Activated CD4-positive, alpha-beta T cell treated with anti-CD3 and anti-CD28 coated beads, Interleukin-2, amount 50 U/mL, for 4 hours (primary cell): ENCODE measurements at regions not wholly inside any gene's neighbourhood (a gene's known extent, or its start where the extent isn't known, plus 50 kb on each side); places are given as distances from the start of the nearest gene placed in this dataset.
A peak's percentile ranks its signal among the peaks of the same experiment; 100 is the strongest.
"Not testable (repeated sequence)": the region's sequence is repeated elsewhere in the genome, so short reads cannot be mapped to it uniquely, and the experiment has no call there.

Source experiments
- DNase-seq, 2 experiments: peaks; one replicate each; pipeline ENCODE4 v3.0.0-alpha.2; 2020

DNA sequence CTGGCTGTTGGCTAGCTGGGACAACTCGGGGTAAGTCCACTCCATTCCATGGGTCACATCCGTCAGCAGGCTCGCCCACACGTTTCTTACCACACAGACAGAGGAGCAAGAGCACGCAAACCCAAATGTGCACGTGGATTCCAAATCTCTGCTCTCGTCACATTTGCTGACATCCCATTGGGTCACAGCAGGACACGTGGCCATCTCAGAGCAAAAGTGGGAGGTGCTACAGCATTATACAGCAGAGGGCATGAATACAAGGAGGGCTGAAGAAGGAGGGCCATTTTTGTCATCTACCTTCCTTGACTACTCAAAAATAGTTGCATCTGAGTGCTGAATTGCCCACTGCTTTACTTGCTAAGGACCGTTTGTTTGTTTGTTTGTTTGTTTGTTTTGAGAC is 84.7 kb downstream of the RBBP6 start:
- DNase-seq, result no peak

DNA sequence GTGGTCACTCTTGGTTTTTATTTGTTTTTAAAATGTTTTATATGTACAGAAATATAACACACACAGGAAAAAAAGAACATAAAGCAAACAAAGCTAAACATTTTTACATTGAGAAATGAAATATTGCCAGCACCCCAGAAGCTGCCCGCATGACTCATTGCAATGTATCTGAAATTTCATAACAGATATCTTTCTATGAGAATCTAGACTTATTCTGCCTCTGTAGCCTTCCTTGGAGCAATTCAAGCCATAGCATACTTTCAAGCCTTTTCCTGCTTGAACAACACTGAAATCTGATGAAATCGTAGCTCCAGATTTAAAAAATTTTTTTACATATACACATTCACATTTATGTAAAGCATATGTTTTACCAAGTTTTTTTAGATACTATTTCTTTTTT is 86.9 kb downstream of the RBBP6 start:
- no peak for DNase-seq

DNA sequence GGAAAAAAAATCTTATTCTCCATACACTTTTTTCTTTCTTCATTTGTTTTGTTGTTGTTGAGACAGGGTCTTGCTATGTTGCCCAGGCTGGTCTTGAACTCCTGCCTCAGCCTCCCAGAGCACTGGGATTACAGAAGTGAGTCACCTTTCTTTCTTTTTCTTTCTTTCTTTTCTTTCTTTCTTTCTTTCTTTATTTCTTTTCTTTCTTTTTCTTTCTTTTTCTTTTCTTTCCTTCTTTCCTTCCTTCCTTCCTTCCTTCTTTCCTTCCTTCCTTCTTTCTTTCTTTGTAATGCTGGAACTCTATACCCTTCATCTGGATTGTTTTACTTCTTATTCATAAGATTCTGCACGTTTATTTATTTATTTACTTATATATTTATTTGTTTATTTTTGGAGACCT is 94.5 kb upstream of the TNRC6A start:
- DNase-seq, result no peak

DNA sequence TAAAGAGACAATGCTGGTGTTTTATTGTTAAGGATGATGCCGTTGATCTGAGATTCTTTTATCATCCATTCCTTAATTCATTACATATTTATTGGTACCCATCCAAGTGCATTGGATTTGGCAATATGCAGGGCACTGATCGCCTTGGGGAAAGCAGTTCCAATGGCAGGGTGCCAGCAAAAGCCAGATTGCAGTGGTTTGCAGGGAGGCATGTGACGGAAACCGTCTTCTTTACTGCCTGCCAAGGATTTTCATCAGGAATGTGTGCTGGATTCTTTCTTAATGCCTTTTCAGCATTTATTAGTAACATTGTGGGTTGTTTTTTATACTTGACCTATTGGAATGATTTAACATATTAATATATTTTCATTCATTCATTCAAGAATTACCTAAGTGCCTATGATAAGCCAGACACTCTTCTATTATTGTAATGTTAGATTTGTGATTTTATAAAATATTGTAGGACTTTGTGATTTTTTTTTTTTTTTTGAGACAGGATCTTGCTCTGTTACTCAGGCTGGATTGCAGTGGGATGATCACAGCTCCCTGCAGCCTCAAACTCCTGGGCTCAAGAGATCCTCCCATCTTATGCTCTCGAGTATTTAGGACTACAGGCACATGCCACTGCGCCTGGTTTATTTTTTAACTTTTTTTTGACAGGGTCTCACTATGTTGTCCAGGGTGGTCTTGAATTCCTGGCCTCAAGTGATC is 93.4 kb upstream of the TNRC6A start:
- no peak for DNase-seq

DNA sequence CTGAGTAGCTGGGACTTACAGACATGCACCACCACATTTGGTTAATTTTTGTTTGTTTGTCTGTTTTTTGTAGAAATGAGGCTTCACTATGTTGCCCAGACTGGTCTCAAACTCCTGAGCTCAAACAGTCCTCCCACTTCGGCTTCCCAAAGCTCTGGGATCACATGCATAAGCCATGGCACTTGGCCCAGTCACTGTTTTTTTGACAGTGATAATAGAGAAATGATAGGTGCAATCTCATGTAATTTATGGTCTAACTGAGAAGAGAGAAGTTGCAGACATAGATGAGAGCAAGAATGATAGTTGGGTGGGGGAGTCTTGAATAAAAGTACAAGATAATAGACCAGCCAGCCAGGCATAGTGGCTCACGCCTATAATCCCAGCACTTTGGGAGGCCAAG is 89.7 kb upstream of the TNRC6A start:
- DNase-seq, result no peak

DNA sequence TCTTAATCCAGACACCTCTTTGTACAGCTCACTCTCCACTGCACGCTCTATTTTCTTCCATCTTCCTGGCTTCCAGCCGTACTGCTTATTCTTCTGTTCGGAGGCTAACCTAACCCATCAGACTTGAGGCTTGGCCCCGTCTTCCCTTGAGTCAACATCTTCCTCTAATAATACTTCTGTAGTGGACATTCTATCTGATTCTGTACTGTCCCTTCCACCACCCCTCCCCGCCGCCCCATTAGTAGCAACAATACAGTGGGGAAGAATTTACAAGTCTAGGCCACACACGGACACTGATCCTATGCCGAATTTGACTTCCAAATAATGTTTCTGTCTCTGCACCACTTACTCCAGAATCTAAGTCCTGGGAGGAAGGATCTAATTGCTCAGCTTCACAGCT is 86.0 kb upstream of the TNRC6A start:
- DNase-seq, result no peak

DNA sequence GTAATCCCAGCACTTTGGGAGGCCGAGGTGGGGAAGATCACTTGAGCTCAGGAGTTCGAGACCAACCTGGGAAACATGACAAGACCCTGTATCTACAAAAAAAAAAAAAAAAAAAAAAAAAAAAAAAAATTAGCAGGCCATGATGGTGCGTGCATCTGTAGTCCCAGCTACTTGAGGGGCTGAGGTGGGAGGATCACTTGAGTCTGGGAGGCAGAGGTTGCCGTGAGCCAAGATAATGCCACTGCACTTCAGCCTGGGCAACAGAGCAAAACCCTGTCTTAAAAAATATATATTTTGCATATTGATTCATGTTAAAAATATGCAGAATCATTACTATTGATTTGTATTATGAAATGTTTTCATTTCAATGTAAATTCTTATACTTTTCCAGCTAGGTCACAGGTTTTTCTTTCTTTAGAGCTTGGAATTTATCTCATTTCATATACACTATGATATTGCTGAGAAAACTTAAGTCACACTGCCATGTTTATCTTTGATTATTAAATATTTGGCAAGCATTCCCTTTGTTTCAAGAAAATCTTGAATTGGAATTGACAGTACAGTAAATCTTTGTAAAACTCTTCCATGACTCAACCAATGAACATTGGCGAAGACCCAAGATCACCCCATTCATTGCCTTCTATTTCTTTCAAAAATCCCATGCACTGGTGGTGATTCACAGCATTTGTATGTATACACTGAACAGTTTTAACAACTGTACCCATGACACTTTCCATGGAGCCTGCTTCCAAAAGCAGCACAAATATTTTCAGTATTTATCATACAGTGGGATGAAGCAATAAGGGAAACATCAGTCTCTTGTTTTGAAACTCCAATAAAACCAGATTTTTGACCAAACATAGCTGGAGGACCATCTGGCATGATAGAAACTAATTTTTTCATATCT is 83.5 kb upstream of the TNRC6A start:
- DNase-seq, result no peak

DNA sequence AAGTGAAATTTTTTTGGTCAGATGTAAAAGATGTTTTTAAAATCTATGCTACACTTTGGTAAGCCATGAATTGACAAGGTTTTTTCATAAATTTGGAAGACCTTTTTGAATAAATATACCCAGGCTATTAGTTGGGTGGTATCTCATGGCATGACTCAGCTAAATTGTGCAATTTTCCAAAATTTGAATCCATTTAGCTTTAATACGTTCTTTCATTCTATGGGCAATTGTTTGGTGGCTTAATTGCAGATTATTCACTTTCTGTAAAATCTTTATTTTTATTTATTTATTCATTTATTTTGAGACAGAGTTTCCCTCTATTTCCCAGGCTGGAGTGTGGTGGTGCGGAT is 82.8 kb upstream of the TNRC6A start:
- DNase-seq, result no peak

DNA sequence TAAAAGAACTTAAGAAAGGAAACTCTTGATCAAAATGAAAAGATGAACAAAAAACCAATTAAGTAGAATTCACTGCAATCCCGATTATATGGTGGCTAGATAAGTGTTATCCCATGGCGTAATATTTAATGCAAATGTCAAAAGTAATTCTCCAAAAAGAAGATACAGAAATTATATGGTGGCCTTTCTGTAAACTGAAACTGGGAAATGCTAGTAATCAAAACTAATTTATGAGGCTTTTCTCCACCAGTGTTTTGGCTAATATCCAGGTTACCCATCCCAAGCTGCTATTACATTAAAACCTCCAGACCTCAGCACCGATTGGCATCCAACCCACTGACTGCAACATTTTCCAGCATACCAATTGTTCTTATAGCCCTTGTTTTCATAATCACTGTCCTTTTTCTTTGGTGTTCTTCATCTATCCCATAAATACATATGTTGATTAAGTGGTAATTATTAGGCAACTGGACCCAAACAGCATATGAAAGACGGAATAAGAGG is 77.2 kb upstream of the TNRC6A start:
- DNase-seq, result no peak

DNA sequence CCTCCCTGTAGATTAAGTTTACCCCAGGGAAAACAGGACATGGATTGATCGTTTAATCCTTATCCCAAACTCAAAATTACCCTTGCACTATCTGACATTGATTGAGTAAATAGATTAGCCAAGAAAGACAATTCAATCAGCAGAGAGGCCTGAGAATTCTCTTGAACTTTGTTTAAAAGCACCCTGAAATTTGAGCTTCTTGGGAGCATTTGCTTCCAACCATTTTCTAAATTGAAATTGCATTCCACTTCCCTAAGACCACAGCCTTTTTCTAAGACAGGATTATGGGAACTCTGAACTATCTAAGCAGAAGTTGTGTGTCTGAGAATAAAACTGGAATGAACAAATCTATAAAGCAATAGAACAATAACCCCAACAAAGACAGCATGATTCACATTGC is 76.6 kb upstream of the TNRC6A start:
- no peak for DNase-seq

DNA sequence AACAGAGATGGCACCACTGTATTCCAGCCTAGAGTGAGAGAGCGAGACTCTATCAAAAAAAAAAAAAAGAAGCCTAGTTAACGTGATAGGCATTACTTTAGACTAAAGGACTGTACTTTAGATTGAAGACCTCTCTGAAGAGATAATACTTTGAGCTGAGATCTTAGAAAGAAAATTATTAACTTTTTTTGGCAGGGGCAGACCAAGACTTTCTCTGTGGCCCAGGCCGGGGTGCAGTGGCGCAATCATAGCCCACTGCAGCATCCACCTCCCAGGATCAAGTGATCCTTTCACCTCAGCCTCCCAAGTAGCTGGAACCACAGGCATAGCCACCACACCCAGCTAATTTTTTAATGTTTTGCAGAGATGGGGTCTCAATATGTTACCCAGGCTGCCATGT is 75.7 kb upstream of the TNRC6A start:
- DNase-seq, result no peak

DNA sequence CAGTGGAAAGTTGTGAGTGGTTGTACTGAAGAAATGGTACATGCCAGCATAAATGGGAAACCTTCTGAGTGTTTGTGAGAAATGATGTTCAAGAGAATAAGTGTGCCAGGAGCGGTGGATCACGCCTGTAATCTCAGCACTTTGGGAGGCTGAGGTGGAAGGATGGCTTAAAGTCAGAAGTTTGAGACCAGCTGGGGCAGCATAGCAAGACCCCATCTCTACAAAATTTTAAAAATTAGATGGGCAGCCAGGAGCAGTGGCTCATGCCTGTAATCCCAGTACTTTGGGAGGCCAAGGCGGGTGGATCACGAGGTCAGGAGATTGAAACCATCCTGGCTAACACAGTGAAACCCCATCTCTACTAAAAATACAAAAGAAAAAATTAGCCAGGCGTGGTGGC is 63.5 kb upstream of the TNRC6A start:
- not testable (repeated sequence) for DNase-seq

DNA sequence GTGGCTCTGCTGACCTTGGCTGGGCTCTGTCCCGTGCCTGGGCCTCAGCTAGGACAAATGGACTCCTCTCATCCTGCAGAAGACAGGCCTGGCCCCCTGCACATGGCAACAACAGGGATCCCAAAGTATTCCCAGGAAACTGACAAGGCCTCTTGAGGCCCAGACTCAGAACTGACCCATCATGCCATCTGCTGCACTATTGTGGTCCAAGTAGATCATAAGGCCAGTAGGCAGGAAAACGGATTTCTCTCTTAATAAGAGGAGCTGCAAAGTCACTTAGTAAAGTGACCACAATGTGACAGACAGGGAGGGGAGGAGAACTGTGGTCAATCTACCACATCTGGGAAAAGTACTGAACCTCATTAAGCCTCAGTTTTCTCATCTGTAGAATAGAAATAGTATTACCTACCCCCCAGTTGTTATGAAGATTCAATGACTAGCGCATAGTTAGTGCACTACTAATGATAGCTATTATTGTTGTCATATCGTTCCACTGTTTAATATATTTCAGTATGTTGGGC is 62.1 kb upstream of the TNRC6A start:
- no peak for DNase-seq

DNA sequence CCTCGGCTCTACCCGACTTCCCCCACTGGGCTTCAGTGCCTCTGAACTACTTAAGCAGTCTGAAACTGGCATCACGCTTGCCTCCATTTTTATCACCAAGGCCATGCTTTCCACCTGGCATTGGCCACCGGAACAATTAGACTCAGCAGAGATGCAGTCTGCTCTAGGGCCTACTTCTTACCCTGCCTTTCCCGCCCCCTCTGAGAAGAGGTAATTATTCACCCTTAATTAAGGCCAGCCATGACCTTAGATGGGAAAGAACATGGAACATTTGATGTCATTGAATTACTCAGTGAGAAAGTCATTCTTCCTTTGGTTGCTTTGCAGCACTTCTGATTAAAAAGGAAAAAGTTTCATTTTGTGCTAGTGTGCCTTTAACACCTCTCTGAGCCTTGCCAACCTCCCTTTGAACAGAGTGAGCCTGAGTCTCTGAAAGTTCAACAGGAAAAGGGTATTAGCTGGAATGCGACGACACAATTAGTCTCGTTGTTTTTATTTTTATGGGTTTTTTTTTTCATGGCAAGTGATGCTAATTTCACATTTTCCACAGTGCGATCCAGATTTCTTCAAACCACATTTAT is 60.9 kb upstream of the TNRC6A start:
- peak; percentile 5 to 9 for DNase-seq

DNA sequence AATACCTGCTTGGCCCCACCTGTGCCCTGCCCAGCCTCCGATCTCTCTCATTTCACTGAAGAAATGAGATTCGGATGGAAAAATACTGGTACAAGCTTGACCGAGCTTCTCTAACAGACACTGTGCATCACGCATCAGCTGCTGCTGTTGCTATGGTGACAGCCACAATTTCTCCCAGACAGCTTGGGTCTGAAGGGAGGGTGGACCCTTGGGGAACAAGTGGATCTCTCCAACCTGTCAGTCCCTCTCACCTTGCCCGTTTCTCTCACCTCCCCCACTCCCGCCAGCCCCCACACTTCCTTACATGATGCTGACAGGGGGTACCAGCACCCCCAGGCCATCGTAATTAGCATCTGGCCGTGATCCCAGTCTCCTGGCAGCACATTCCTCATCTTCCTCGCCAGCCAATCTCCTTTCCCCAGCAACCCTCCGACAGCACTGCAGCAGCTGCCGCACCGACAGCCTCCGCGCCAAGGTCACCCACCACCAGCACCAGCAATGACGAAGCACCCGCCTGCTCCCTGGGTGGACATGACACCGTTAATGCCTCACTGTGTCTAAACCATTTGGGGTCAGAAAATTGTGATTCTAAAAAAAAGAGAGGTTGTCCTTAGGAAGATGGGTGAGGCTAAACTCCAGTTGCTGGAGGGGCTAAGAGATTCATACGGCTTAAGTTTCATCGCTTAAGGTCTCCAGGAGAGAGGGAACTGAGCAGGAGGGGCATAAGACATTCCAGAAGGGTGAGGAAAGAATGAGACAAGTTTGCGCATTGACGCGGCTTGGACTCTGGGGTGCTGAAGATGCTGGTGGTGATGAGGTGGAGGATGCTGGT is 58.6 kb upstream of the TNRC6A start:
- DNase-seq, result no peak

DNA sequence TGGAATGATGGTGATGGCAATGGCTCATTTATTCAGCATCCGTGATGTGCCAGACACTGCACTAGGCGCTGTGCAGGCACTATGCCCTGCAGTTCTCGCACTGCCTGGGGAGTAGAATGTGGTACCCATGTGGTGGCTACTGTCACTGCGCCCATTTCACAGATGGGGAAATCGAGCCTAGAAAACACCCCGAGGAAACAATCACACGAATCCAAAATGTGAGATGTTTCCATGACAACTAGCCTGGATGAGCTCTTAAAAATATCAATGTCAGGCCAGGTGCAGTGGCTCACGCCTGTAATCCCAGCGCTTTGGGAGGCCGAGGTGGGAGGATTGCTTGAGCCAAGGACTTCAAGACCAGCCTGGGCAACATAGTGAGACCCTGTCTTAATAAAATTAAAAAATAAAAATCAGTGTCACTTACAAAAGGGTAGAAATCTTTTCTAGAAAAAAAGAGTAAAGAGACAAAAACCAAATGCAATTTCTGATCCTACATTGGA is 57.9 kb upstream of the TNRC6A start:
- no peak for DNase-seq

DNA sequence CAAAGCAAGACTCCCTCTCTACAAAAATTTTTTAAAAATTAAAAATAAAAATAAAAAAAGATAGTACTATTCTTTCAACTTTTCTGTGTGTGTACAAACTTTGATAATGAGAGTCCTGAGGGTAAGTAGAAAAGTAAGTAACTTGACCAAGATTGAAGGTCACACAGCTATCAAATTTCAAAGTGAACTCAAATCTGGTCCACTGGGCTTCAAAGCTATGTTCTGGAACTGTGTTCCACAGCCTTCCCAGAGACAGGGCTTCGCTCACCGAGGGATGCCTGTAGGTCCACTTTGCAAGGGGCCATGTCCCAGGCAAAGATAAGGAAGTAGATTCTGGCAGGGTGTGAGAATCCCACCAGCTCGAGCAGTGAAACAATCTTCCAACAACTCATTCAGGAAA is 56.3 kb upstream of the TNRC6A start:
- no peak for DNase-seq

DNA sequence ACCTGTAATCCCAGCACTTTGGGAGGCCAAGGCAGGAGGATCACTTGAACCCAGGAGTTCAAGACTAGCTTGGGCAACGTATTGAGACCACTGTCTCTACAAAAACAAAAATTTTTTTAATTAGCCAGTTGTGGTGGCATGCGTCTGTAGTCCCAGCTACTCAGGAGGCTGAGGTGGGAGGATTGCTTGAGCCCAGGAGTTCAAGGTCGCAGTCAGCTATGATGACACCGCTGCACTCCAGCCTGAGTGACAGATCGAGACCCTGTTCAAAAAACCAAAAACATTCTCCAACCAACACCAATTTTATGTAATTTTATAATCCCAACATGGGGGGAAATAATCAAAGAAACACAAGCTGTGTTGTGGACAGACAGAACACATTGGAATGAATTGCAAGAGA is 54.6 kb upstream of the TNRC6A start:
- DNase-seq, result no peak

DNA sequence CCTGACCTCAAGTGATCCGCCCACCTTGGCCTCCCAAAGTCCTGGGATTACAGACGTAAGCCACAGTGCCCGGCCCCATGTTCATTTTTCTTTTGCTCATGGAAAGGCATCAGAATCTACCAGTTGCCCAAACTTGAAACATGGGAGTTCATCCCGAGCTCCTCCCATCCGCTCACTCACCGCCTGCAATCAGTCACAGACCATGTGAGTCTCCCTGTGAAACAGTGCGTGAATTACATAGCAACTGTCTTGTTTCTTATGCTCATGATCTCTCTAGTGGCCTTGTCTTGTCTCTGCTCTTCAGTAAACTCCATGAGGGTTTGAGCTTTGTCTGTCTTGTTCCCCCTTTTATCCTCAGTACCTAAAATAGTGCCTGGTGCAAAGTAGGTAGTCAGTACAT is 52.1 kb upstream of the TNRC6A start:
- no peak for DNase-seq
